H7 (cell line): ENCODE measurements at regions not wholly inside any gene's neighbourhood (a gene's known extent, or its start where the extent isn't known, plus 50 kb on each side); places are given as distances from the start of the nearest gene placed in this dataset.
"Not testable (repeated sequence)": the region's sequence is repeated elsewhere in the genome, so short reads cannot be mapped to it uniquely, and the experiment has no call there.

ENCODE experiments used
- DNase-seq: peaks from one replicate; pipeline ENCODE4 v3.0.0; 2012
- H3K27me3 ChIP-seq: 2 replicates; pipeline ENCODE4 v1.6.0; 2011; ENCODE audit warnings: mild to moderate bottlenecking, low read length; ENCODE audit not compliant: control insufficient read depth, insufficient read depth
- H3K36me3 ChIP-seq: replicated peaks from 2 replicates; pipeline ENCODE4 v1.5.1; 2011; ENCODE audit warnings: low read length; ENCODE audit not compliant: control insufficient read depth, insufficient read depth
- H3K4me3 ChIP-seq: 2 replicates; pipeline ENCODE4 v1.5.1; 2011; ENCODE audit warnings: low read depth, mild to moderate bottlenecking, control low read depth, low read length, moderate library complexity; ENCODE audit not compliant: insufficient read depth

DNA sequence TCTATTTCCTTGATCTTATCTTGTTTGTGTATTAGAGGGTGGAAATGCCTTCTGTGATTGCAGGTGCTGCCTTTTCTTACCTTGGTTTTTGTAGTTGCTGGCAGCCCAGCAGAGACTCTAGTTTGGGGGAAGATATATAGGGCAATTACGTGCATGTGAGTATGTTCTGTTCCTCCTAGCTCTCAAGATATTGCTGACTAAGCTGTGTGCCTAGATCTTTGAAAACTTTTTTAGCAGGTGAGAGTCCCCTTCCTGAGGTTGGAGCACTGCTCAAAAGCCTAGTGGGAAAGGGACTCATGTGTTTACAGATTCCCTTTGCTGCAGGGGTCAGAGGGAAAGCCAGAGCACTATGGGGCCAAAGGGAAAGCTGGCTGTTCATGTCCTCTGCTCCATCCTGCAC, 136.1 kb downstream of the VSIG4 start:
- Histone ChIP-seq H3K4me3 (no peak overlapping the region), H3K36me3 (no peaks in the 10 kb centered on the region), H3K27me3 (no peaks in the 10 kb centered on the region)
- DNase-seq: no peak

DNA sequence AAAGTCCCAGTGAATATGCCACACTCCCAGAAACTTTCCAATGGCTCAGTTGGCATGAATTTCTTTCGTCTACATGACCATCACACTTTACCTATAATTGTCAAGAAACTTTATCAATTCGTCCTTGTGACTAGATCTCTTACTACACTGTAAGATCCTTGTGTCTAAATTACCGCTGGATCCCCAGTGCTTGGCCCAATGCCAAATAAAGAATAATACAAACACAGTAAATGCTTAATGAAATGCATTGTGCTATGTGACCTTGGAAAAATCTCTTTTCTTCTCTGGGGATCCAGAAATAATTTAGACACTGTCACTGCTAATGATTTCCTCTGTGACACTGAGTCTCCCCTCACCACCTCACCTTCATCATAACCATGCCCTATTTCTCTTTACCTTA, 137.9 kb downstream of the VSIG4 start:
- H3K27me3 ChIP-seq: no peaks in the 10 kb centered on the region
- H3K4me3 ChIP-seq: no peak overlapping the region
- DNase-seq: no peak
- no peaks in the 10 kb centered on the region for H3K36me3 ChIP-seq

GRCh38 chrX:65900850-65901844, 138.7 kb downstream of the VSIG4 start:
- no peaks in the 10 kb centered on the region for H3K36me3 ChIP-seq
- no peak overlapping the region for H3K4me3 ChIP-seq
- no peaks in the 10 kb centered on the region for H3K27me3 ChIP-seq
- DNase-seq: no peak

DNA sequence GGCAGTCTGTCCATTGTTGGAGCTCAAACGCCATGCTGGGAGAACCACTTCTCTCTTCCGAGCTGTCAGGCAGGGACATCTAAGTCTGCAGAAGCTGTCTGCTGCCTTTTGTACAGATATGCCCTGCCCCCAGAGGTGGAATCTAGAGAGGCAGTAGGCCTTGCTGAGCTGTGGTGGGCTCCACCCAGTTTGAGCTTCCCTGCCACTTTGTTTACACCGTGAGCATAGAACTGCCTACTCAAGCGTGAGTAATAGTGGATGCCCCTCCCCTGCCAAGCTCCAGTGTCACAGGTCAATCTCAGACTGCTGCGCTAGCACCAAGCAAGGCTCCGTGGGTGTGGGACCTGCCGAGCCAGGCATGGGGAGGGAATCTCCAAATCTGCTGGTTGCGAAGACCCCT, 145.7 kb downstream of the VSIG4 start:
- Histone ChIP-seq H3K27me3 (no peaks in the 10 kb centered on the region), H3K36me3 (no peaks in the 10 kb centered on the region), H3K4me3 (no peak overlapping the region)
- no peak for DNase-seq

GRCh38 chrX:65891817-65892216, 148.1 kb downstream of the VSIG4 start:
- DNase-seq, H3K36me3 ChIP-seq, H3K27me3 ChIP-seq, H3K4me3 ChIP-seq: not testable (repeated sequence)

DNA sequence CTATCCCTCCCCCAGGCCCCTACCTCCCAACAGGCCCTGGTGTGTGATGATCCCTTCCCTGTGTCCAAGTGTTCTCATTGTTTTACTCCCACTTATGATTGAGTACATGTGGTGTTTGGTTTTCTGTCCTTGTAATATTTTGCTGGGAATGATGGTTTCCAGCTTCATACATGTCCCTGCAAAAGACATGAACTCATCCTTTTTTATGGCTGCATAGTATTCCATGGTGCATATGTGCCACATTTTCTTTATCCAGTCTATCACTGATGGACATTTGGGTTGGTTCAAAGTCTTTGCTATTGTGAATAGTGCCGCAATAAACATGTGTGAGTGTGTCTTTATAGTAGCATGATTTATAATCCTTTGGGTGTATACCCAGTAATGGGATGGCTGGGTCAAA, 151.7 kb downstream of the VSIG4 start:
- not testable (repeated sequence) for DNase-seq, H3K36me3 ChIP-seq, H3K27me3 ChIP-seq, H3K4me3 ChIP-seq

GRCh38 chrX:65883556-65883955, 156.3 kb downstream of the VSIG4 start:
- DNase-seq: no peak
- H3K36me3 ChIP-seq: no peaks in the 10 kb centered on the region

GRCh38 chrX:65879977-65880799, 159.7 kb downstream of the VSIG4 start:
- no peak overlapping the region for H3K4me3 ChIP-seq
- no peaks in the 10 kb centered on the region for H3K27me3 ChIP-seq
- DNase-seq: no peak
- no peaks in the 10 kb centered on the region for H3K36me3 ChIP-seq

More at GRCh38 chrX:65883556-65883955, 156.3 kb downstream of the VSIG4 start:
- H3K4me3 ChIP-seq: no peak overlapping the region
- no peaks in the 10 kb centered on the region for H3K27me3 ChIP-seq

- Histone ChIP-seq H3K4me3 (no peak overlapping the region), H3K36me3 (no peaks in the 10 kb centered on the region)
- no peak for DNase-seq
Observed at GRCh38 chrX:65878456-65878855, 161.4 kb downstream of the VSIG4 start.

DNA sequence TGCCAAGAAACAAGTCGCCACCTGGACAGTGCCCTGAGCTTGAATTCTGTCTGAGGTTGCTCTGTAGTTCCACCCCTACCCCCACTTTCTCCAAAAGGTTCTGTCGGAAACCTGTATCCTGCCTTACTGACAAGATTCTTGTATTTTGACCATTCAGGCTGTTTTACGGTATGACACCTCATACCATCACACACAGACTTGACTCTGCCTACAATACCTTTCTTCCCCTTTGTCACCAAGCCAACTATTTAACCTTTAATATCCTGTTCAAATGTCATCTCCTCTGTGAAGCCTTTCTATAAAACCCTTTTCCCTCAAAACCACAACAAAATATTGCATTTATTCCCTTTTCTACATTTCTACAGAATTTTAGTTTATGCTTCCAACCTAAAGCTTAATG, 161.9 kb downstream of the VSIG4 start:
- DNase-seq: no peak
- H3K36me3 ChIP-seq: no peaks in the 10 kb centered on the region
- no peak overlapping the region for H3K4me3 ChIP-seq
- no peaks in the 10 kb centered on the region for H3K27me3 ChIP-seq

More at GRCh38 chrX:65878456-65878855, 161.4 kb downstream of the VSIG4 start:
- no peaks in the 10 kb centered on the region for H3K27me3 ChIP-seq

GRCh38 chrX:65875614-65876013, 164.3 kb downstream of the VSIG4 start:
- DNase-seq, H3K27me3 ChIP-seq, H3K4me3 ChIP-seq, H3K36me3 ChIP-seq: not testable (repeated sequence)

DNA sequence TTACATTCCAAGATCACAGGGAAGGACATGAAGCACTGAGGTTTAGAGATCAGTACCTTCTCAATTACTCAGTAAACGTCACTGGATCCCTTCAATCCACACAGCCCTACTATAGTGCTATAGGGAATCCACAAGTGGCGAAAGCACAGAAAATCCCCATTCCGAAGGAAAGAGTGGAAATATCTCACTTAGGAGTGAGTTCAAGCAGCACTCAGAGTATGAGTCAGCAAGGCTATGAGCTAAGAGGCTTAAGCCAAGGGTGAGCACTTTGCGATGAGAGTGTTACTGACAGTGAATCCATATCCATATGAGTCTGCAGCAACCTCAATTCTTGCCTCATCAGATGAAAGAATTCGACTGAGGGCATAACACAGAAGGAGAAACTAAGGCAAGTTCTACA, 165.1 kb downstream of the VSIG4 start:
- no peak for DNase-seq
- H3K36me3 ChIP-seq: no peaks in the 10 kb centered on the region
- H3K27me3 ChIP-seq: no peaks in the 10 kb centered on the region
- H3K4me3 ChIP-seq: no peak overlapping the region

DNA sequence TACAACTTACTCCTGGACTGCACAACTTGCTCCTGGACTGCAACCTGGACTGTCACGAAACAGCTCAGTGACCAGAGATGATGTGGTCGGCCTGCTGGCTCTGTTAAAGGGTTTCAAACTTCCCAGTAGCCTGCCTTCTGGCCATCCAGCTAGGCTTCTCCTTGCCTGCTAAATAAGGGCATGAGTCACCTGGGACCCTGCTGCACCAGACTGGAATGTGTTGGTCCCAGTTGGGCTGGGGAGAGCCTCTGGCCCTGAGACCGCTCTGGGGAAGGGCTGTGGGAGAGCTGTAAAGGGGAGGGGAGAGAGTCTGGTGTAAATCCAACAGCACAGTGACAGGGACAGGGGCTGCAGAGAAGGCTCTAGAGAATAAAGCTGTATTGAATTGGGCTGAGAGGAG, 165.8 kb downstream of the VSIG4 start:
- Histone ChIP-seq H3K4me3 (no peak overlapping the region), H3K36me3 (no peaks in the 10 kb centered on the region), H3K27me3 (no peaks in the 10 kb centered on the region)
- no peak for DNase-seq

GRCh38 chrX:65873385-65873784, 166.5 kb downstream of the VSIG4 start:
- Histone ChIP-seq H3K36me3 (no peaks in the 10 kb centered on the region), H3K4me3 (no peak overlapping the region), H3K27me3 (no peaks in the 10 kb centered on the region)
- no peak for DNase-seq
